ENCODE measurements at regions not wholly inside any gene's neighbourhood (a gene's known extent, or its start where the extent isn't known, plus 50 kb on each side); places are given as distances from the start of the nearest gene placed in this dataset.
A peak's percentile ranks its signal among the peaks of the same experiment; 100 is the strongest.
"Not testable (repeated sequence)": the region's sequence is repeated elsewhere in the genome, so short reads cannot be mapped to it uniquely, and the experiment has no call there.

DNA sequence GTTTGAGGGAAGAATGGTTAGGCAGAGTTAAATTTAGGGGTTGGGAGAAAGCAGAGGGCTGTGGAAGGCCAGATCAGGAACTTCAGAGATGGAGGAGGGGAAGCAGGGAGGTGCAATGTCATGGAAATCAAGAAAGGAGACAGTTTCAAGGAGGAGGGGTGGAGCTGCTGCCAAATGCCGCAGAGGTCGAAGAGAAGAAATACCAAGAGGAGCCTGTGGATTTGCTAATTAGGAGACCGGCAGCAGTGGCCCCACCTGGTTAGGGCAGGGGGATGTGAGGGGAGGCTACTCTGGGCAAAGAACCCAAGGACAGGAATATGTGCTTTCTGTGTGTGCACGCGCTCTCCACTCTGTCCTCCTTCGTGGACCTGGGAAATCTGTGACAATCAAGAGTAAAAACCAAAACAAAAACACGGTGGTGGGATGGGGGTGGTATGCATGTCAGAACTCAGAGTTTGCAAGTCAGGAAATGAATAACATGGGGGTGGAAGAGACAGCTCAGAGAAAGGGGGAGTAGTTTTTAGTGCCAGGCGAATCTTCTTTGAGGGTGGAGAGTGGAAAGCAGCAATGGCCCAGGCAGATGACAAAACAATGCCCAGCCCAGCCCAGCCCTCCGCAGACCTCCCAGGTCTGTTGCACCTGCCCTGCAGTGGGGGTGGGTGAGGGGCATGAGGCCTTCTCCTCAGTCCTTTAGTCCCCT, 102.9 kb upstream of the PAX2 start:
- no peak for DNase-seq (ENCODE audit: low spot score)

GRCh38 chr10:100645091-100645490, 100.3 kb upstream of the PAX2 start:
- no peak for DNase-seq (ENCODE audit: low spot score)

DNA sequence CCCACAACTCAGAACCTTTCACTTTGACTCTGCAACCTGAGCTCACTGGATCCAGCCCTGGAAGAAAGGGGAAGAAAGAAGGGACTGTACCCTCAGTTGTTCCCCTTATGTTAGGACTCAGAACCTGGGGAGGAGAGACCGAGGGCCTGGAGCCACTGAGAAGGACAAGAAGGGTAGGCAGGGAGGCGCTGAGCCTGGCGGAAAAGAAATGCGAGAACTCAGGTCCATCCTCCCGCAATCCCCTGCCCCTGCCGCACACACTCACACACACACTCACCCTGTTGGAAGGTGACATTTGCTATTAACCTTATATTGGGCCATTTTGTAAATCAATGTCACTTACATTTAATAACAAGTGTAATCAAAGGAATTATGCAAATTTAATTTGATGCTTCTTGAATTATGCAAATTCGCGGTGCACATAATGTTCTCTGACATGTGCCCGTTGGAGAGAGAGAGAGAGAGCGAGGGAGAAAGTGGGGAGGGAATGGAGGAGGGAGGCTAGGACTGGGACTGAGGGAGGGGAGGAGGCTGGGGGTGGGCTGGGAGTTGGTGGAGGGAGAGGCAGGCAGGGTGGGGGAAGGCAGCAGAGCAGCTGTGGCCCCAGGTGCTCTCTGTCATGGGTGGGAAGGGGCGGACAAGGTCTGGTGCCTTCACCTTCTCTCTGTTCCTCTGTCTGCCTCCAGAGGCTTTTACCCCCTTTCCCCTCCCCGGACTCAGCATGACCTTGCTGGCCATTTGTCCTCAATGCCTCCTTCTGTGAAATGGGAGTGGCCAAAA, 99.6 kb upstream of the PAX2 start:
- DNase-seq (ENCODE audit: low spot score): no peak

DNA sequence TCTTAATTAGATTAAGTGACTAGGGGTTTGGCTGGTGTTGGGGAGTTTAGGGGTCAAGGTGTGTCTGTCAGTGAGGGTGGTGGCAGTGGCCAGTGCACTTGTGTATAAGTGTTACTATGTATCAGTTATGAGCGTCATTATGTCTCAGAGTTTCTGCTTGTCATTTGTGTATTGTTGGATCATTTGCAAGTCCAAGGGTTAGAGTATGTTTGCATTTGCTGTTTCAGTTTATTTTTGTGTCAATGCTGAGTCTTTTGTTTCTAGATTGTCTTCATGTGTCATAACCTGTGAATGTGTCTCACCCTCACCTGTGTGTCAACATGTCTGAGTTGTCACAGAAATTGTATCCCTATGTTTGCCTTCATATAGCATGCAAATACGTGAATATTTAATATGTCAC, 97.5 kb upstream of the PAX2 start:
- DNase-seq (ENCODE audit: low spot score): no peak

- no peak for DNase-seq (ENCODE audit: low spot score)
Observed at GRCh38 chr10:100650693-100651092, 94.7 kb upstream of the PAX2 start.

DNA sequence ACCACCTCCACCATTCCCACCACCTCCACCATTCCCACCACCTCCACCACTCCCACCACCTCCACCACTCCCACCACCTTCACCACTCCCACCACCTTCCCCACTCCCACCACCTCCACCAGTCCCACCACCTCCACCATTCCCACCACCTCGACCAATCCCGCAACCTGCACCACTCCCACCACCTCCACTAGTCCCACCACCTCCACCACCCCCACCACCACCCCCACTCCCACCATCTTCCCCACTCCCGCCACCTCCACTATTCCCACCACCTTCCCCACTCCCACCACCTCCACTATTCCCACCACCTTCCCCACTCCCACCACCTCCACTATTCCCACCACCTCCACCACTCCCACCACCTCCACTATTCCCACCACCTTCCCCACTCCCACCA, 94.3 kb upstream of the PAX2 start:
- DNase-seq (ENCODE audit: low spot score): not testable (repeated sequence)

DNA sequence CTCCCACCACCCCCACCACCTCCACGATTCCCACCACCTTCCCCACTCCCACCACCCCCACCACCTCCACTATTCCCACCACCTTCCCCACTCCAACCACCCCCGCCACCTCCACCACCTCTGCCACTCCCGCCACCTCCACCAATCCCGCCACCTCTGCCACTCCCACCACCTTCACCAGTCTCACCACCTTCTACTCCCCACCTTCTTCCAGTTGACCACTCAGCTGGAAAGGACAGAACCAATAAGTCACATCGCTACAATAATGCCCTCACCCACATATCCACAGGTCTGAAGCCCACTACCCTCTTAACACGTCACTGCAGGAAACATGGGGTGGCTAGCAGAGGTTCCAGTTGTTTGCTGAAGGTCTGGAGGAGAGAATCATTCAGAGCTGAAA, 93.5 kb upstream of the PAX2 start:
- no peak for DNase-seq (ENCODE audit: low spot score)

- DNase-seq (ENCODE audit: low spot score): no peak
Observed at GRCh38 chr10:100652406-100653135, 92.8 kb upstream of the PAX2 start.

- no peak for DNase-seq (ENCODE audit: low spot score)
Observed at GRCh38 chr10:100653238-100653956, 92.0 kb upstream of the PAX2 start.

GRCh38 chr10:100653957-100654781, 91.2 kb upstream of the PAX2 start:
- peak; percentile 60 for DNase-seq (ENCODE audit: low spot score)

GRCh38 chr10:100654782-100655325, 90.5 kb upstream of the PAX2 start:
- no peak for DNase-seq (ENCODE audit: low spot score)

GRCh38 chr10:100655326-100655759, 90.0 kb upstream of the PAX2 start:
- no peak for DNase-seq (ENCODE audit: low spot score)

- peak; percentile 23 for DNase-seq (ENCODE audit: low spot score)
Observed at GRCh38 chr10:100655760-100656421, 89.5 kb upstream of the PAX2 start.

GRCh38 chr10:100656454-100656853, 88.9 kb upstream of the PAX2 start:
- DNase-seq (ENCODE audit: low spot score): peak; percentile 87

GRCh38 chr10:100658269-100658668, 87.1 kb upstream of the PAX2 start:
- DNase-seq (ENCODE audit: low spot score): no peak

DNA sequence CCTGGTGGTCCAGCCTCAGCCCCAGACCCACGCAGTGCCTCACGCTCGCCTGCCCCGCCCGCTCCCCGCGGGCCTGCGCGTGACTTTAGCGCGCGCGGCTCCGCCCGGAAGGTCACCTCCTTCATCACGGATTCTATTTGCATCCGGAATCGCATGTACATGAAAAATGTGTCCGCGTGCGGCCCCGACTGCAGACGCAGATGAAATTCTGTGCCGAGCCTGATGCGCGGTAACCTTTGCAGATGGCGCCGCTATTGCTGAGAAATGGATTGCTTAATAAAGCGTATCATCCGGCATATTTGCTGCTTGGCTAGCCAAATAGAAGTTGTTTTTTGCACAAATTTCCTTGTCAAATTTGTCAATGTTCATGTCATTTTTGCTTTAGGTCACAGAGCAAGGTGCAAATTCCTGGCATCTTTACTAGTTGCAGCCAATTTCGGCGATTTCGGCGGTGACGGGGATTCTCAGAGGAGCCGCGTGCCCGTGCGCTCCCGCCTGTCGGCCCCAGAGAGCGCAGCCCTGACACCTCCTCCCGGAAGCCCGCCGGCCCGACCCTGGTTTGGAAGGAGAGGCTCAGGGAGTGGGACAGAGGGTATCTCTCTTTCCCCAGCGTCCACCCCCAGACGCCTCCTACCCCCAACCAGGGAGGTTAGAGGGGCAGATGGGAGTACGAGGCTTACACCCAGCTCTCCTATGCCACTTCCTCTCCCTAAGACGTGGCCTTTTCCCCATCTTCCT, 85.9 kb upstream of the PAX2 start:
- no peak for DNase-seq (ENCODE audit: low spot score)

DNA sequence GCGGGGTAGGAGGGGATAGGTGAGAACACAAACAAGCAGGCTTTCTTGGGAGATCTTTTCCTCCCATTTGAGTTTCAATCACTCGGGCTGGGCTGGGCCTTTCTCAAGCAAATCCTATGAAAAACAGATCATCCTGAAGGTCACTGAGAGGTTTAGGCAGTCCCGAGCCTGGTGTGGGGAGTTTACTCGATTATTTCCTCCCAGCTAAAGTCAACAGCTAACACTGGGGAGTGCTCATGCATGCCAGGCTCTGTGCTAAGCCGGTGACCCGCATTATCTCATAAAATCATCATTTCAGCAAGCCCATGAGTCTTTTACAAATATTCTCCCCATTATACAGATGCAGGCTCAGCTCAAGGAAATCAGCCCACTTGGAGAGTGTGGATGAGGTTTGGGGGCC, 85.0 kb upstream of the PAX2 start:
- DNase-seq (ENCODE audit: low spot score): no peak

- DNase-seq (ENCODE audit: low spot score): no peak
Observed at GRCh38 chr10:100660945-100661344, 84.4 kb upstream of the PAX2 start.

- no peak for DNase-seq (ENCODE audit: low spot score)
Observed at GRCh38 chr10:100661520-100661919, 83.9 kb upstream of the PAX2 start.

- DNase-seq (ENCODE audit: low spot score): no peak
Observed at GRCh38 chr10:100662067-100662466, 83.3 kb upstream of the PAX2 start.

All from GM03348 (cell line).